Breast epithelium (tissue), 4 donors: ENCODE measurements at regions not wholly inside any gene's neighbourhood (a gene's known extent, or its start where the extent isn't known, plus 50 kb on each side); places are given as distances from the start of the nearest gene placed in this dataset.

ENCODE experiments used
- DNase-seq, 2 donors: peaks; one replicate each; pipeline ENCODE4 v3.0.0-alpha.2; 2019; ENCODE audit warnings: low spot score in 2 of 2
- H3K27ac ChIP-seq, 2 donors: fragments of 200-600 bp; sonication (generic) in 1 of 2; one replicate each; pipeline ENCODE4 v1.5.1; 2016 to 2019; ENCODE audit warnings: mild to moderate bottlenecking in 1 of 2
- H3K27me3 ChIP-seq, 2 donors: fragments of 200-600 bp; sonication (generic) in 1 of 2; one replicate each; pipeline versions ENCODE4 v1.5.1 to v1.6.0; 2017 to 2019; ENCODE audit warnings: control low read depth in 1 of 2, mild to moderate bottlenecking in 1 of 2
- H3K36me3 ChIP-seq: fragments of 200-600 bp; one replicate; pipeline ENCODE4 v1.5.1; 2019
- H3K4me1 ChIP-seq, 2 donors: fragments of 200-600 bp; sonication (generic); one replicate each; pipeline ENCODE4 v1.5.1; 2016 to 2019; ENCODE audit warnings: control low read depth in 1 of 2
- H3K4me3 ChIP-seq, 3 donors: fragments of 200-600 bp; sonication (generic); 1 replicate in 2 of 3; 2 replicates in 1 of 3; pipeline ENCODE4 v1.5.1; 2016 to 2019; ENCODE audit warnings: mild to moderate bottlenecking in 3 of 3, moderate library complexity in 2 of 3
- H3K9me3 ChIP-seq, 2 donors: fragments of 200-600 bp; sonication (generic) in 1 of 2; one replicate each; pipeline ENCODE4 v1.5.1; 2016 to 2019; ENCODE audit warnings: control low read depth in 1 of 2
- POLR2A ChIP-seq: fragments of 450-650 bp; IDR thresholded peaks from one replicate; pipeline ENCODE4 v1.6.1; 2016; ENCODE audit warnings: antibody characterized with exemption, mild to moderate bottlenecking, moderate library complexity
- POLR2AphosphoS5 ChIP-seq, 3 donors: sonication (generic); formaldehyde crosslinking; IDR thresholded peaks; one replicate each; pipeline ENCODE4 v1.6.1; 2017; ENCODE audit warnings: antibody characterized with exemption in 3 of 3
- intact Hi-C: fragments of 100-400 bp; cut with DNase I; formaldehyde crosslinking; loops from one replicate; pipeline ENCODE4 v1.15.1; 2023; ENCODE audit warnings: low total_unique reads
- TF ChIP-seq, protein P1 (sequence below), 3 donors: fragments of 450-650 bp; IDR thresholded peaks; one replicate each; pipeline ENCODE4 v1.5.1; 2016 to 2017; ENCODE audit warnings: antibody characterized with exemption in 3 of 3, mild to moderate bottlenecking in 3 of 3, moderate library complexity in 3 of 3

GRCh38 chr13:111043575-111043982, 71.5 kb upstream of the ARHGEF7 start:
- TF ChIP-seq POLR2AphosphoS5 (IDR thresholded peaks at IDR 0.05) = peak in 1 of 3 donors; percentile 26
- no peak for TF ChIP-seq POLR2A
- Histone ChIP-seq H3K4me1 (no peaks in the 10 kb centered on the region), H3K36me3 (no peaks in the 10 kb centered on the region), H3K9me3 (no peaks in the 10 kb centered on the region), H3K4me3 (no peak overlapping the region), H3K27me3 (no peaks in the 10 kb centered on the region), H3K27ac (no peak overlapping the region)
- intact Hi-C loops = no loop called here
- no peak for DNase-seq

DNA sequence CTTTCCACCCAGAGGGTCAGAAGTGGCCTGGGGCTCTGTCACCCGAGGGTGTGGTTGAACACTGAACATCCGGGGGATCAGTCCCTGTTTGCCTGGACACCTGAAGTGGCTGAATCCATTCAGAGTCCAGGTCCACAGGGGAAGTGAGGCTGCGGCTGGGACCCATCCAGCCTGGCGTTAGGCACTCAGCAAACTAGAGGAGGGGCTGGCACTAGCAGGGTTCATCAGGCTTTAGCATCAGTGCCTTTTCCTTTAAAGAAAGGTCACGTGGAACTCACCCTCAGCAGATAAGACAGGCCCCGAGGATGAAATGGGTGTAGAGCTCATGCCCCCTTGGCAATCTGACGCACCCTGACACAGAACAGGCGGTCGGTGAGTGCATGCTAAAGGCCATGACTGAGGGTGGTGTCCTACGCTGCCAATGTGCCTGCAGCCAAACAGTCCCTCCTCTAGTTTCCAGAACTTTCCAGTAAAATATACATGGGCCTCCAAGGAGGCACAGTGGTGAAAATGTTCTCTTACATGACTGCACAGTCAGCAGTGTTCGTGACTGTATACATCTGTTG, 72.4 kb upstream of the ARHGEF7 start:
- Histone ChIP-seq H3K9me3 (no peaks in the 10 kb centered on the region), H3K4me1 (no peaks in the 10 kb centered on the region), H3K36me3 (no peaks in the 10 kb centered on the region), H3K27me3 (no peaks in the 10 kb centered on the region), H3K27ac (no peak overlapping the region), H3K4me3 (no peak overlapping the region)
- TF ChIP-seq POLR2AphosphoS5 (IDR thresholded peaks at IDR 0.05) = no peak
- no peak for TF ChIP-seq POLR2A
- TF ChIP-seq, protein P1, sequence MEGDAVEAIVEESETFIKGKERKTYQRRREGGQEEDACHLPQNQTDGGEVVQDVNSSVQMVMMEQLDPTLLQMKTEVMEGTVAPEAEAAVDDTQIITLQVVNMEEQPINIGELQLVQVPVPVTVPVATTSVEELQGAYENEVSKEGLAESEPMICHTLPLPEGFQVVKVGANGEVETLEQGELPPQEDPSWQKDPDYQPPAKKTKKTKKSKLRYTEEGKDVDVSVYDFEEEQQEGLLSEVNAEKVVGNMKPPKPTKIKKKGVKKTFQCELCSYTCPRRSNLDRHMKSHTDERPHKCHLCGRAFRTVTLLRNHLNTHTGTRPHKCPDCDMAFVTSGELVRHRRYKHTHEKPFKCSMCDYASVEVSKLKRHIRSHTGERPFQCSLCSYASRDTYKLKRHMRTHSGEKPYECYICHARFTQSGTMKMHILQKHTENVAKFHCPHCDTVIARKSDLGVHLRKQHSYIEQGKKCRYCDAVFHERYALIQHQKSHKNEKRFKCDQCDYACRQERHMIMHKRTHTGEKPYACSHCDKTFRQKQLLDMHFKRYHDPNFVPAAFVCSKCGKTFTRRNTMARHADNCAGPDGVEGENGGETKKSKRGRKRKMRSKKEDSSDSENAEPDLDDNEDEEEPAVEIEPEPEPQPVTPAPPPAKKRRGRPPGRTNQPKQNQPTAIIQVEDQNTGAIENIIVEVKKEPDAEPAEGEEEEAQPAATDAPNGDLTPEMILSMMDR (IDR thresholded peaks at IDR 0.05) = no peak
- intact Hi-C loops = no loop called here
- no peak for DNase-seq

DNA sequence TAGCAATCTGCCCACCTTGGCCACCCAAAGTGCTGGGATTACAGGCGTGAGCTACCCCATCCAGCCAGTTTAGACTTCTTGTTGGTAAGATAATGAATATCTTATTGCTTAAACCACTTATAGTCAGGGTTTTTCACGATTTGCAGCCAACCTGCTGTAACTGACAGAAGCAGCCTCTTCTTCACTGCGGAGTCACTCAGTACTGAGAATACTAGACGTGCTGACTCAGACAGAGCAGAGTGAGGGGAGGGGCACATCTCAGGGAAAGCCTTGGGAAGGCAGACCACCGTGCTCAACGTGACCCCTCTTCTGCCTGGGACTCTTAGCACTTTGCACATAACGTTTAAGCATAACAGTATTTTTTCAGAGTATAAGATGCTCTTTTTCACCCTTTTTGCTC, 74.3 kb upstream of the ARHGEF7 start:
- no peaks in the 10 kb centered on the region for H3K4me1 ChIP-seq

DNA sequence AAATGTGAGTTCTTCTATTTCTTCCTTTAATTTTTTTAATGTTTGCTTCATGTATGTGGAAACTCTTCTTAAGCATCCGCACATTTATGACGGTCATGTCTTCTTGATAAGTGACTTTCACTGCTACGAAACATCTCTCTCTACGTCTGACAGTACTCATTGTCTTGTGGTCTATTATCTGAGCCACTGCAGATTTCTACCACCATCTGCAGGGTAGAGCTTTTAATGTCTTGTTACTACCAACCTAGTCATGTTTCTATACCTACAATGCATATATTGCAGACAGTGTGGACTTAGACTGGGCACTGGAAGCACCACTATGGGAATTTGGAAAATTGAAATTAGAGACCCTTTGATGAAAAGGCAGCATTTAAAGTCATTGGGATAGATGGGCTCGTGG, 75.4 kb upstream of the ARHGEF7 start:
- intact Hi-C loops = no loop called here
- Histone ChIP-seq H3K4me3 (no peak overlapping the region), H3K9me3 (no peaks in the 10 kb centered on the region), H3K27ac (no peak overlapping the region), H3K36me3 (no peaks in the 10 kb centered on the region), H3K4me1 (no peaks in the 10 kb centered on the region), H3K27me3 (no peaks in the 10 kb centered on the region)
- no peak for DNase-seq
- no peak for TF ChIP-seq POLR2A
- no peak for TF ChIP-seq POLR2AphosphoS5 (IDR thresholded peaks at IDR 0.05)
- TF ChIP-seq, protein P1 (IDR thresholded peaks at IDR 0.05) = no peak

More for the DNA sequence above, 74.3 kb upstream of the ARHGEF7 start:
- Histone ChIP-seq H3K27ac (no peak overlapping the region), H3K4me3 (no peak overlapping the region), H3K36me3 (no peaks in the 10 kb centered on the region), H3K27me3 (no peaks in the 10 kb centered on the region), H3K9me3 (no peaks in the 10 kb centered on the region)
- no peak for DNase-seq
- intact Hi-C loops = no loop called here
- TF ChIP-seq, protein P1 (IDR thresholded peaks at IDR 0.05) = no peak

DNA sequence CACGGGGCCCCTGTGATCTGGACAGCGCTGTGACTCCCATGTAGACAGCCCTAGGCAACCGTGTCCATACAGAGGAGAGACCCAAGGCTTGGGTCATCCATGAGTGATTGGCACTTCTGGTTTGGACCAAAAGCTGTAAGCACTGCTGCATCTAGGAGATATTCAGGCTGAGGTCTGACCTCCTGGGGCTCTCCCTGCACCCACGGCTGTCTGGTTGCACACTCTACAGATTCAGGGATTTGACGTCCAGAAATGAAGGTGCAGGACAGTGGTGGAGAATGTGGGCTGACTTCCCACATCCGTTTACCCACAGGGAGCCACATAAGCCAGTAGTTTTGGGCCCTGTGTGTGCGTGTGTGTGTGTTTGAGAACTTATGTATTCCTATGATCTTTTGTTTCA, 76.2 kb upstream of the ARHGEF7 start:
- no peaks in the 10 kb centered on the region for H3K4me1 ChIP-seq
- no peak for TF ChIP-seq POLR2AphosphoS5 (IDR thresholded peaks at IDR 0.05)
- no peak for TF ChIP-seq POLR2A
- TF ChIP-seq, protein P1 (IDR thresholded peaks at IDR 0.05) = no peak
- intact Hi-C loops = no loop called here
- H3K36me3 ChIP-seq = no peaks in the 10 kb centered on the region
- DNase-seq = no peak
- no peak overlapping the region for H3K4me3 ChIP-seq
- H3K27me3 ChIP-seq = no peaks in the 10 kb centered on the region
- no peaks in the 10 kb centered on the region for H3K9me3 ChIP-seq
- no peak overlapping the region for H3K27ac ChIP-seq

GRCh38 chr13:111037927-111038326, 77.2 kb upstream of the ARHGEF7 start:
- intact Hi-C loops = no loop called here
- Histone ChIP-seq H3K36me3 (no peaks in the 10 kb centered on the region), H3K27ac (no peak overlapping the region), H3K4me3 (no peak overlapping the region), H3K4me1 (no peaks in the 10 kb centered on the region), H3K9me3 (no peaks in the 10 kb centered on the region), H3K27me3 (no peaks in the 10 kb centered on the region)
- TF ChIP-seq, protein P1 (IDR thresholded peaks at IDR 0.05) = no peak
- TF ChIP-seq POLR2A (no peak), POLR2AphosphoS5 (IDR thresholded peaks at IDR 0.05) (no peak)
- DNase-seq = no peak
